ENCODE measurements at regions not wholly inside any gene's neighbourhood (a gene's known extent, or its start where the extent isn't known, plus 50 kb on each side); places are given as distances from the start of the nearest gene placed in this dataset.

GRCh38 chr2:81355436-81355835 is 1050.9 kb upstream of the LRRTM1 start:
- no peak for DNase-seq
- Mint-ChIP-seq H3K27me3 (no peaks in the 10 kb centered on the region), H3K4me3 (no peak overlapping the region)

GRCh38 chr2:81334046-81334445 is 1029.5 kb upstream of the LRRTM1 start:
- H3K27me3 Mint-ChIP-seq, result no peaks in the 10 kb centered on the region
- H3K27ac Mint-ChIP-seq, result no peak overlapping the region
- H3K4me3 Mint-ChIP-seq, result no peak overlapping the region
- no peaks in the 10 kb centered on the region for H3K4me1 Mint-ChIP-seq
- no peaks in the 10 kb centered on the region for H3K9me3 ChIP-seq (ENCODE audit: control insufficient read depth, low read length, poor library complexity, severe bottlenecking)
- no peaks in the 10 kb centered on the region for H3K36me3 Mint-ChIP-seq (ENCODE audit: low read depth)
- no peak for ATAC-seq
- DNase-seq, result no peak

More at GRCh38 chr2:81355436-81355835, 1050.9 kb upstream of the LRRTM1 start:
- Mint-ChIP-seq H3K36me3 (ENCODE audit: low read depth) (no peaks in the 10 kb centered on the region), H3K27ac (no peak overlapping the region), H3K4me1 (no peaks in the 10 kb centered on the region)
- no peaks in the 10 kb centered on the region for H3K9me3 ChIP-seq (ENCODE audit: control insufficient read depth, low read length, poor library complexity, severe bottlenecking)
- ATAC-seq, result no peak

- H3K27me3 Mint-ChIP-seq, result no peaks in the 10 kb centered on the region
These were observed 1024.4 kb upstream of the LRRTM1 start for GRCh38 chr2:81328968-81329367.

GRCh38 chr2:81327911-81328310 is 1023.4 kb upstream of the LRRTM1 start:
- no peaks in the 10 kb centered on the region for H3K4me1 Mint-ChIP-seq
- no peak for DNase-seq
- ATAC-seq, result no peak
- no peaks in the 10 kb centered on the region for H3K9me3 ChIP-seq (ENCODE audit: control insufficient read depth, low read length, poor library complexity, severe bottlenecking)
- H3K36me3 Mint-ChIP-seq (ENCODE audit: low read depth), result no peaks in the 10 kb centered on the region
- H3K27me3 Mint-ChIP-seq, result no peaks in the 10 kb centered on the region
- H3K4me3 Mint-ChIP-seq, result no peak overlapping the region
- H3K27ac Mint-ChIP-seq, result no peak overlapping the region

More at GRCh38 chr2:81328968-81329367, 1024.4 kb upstream of the LRRTM1 start:
- H3K36me3 Mint-ChIP-seq (ENCODE audit: low read depth), result no peaks in the 10 kb centered on the region
- H3K9me3 ChIP-seq (ENCODE audit: control insufficient read depth, low read length, poor library complexity, severe bottlenecking), result no peaks in the 10 kb centered on the region
- DNase-seq (no peak), ATAC-seq (no peak)
- H3K27ac Mint-ChIP-seq, result no peak overlapping the region
- no peaks in the 10 kb centered on the region for H3K4me1 Mint-ChIP-seq
- no peak overlapping the region for H3K4me3 Mint-ChIP-seq

GRCh38 chr2:81324046-81324445 is 1019.5 kb upstream of the LRRTM1 start:
- no peaks in the 10 kb centered on the region for H3K4me1 Mint-ChIP-seq
- H3K9me3 ChIP-seq (ENCODE audit: control insufficient read depth, low read length, poor library complexity, severe bottlenecking), result no peaks in the 10 kb centered on the region
- no peak overlapping the region for H3K4me3 Mint-ChIP-seq
- no peak overlapping the region for H3K27ac Mint-ChIP-seq
- H3K36me3 Mint-ChIP-seq (ENCODE audit: low read depth), result no peaks in the 10 kb centered on the region
- no peak for ATAC-seq
- H3K27me3 Mint-ChIP-seq, result no peaks in the 10 kb centered on the region
- DNase-seq, result no peak

GRCh38 chr2:81304154-81304830 is 999.7 kb upstream of the LRRTM1 start:
- no peak for ATAC-seq
- no peak for DNase-seq
- Mint-ChIP-seq H3K36me3 (ENCODE audit: low read depth) (no peaks in the 10 kb centered on the region), H3K4me3 (no peak overlapping the region), H3K27ac (no peak overlapping the region), H3K4me1 (no peaks in the 10 kb centered on the region), H3K27me3 (no peaks in the 10 kb centered on the region)
- H3K9me3 ChIP-seq (ENCODE audit: control insufficient read depth, low read length, poor library complexity, severe bottlenecking), result no peaks in the 10 kb centered on the region

- H3K4me3 Mint-ChIP-seq, result no peak overlapping the region
- no peaks in the 10 kb centered on the region for H3K9me3 ChIP-seq (ENCODE audit: control insufficient read depth, low read length, poor library complexity, severe bottlenecking)
- no peaks in the 10 kb centered on the region for H3K36me3 Mint-ChIP-seq (ENCODE audit: low read depth)
These were observed 998.8 kb upstream of the LRRTM1 start for GRCh38 chr2:81303321-81303720.

GRCh38 chr2:81299841-81300240 is 995.3 kb upstream of the LRRTM1 start:
- no peaks in the 10 kb centered on the region for H3K27me3 Mint-ChIP-seq
- H3K4me1 Mint-ChIP-seq, result no peaks in the 10 kb centered on the region

More at GRCh38 chr2:81303321-81303720, 998.8 kb upstream of the LRRTM1 start:
- H3K4me1 Mint-ChIP-seq, result no peaks in the 10 kb centered on the region
- DNase-seq (no peak), ATAC-seq (no peak)
- no peak overlapping the region for H3K27ac Mint-ChIP-seq
- no peaks in the 10 kb centered on the region for H3K27me3 Mint-ChIP-seq

GRCh38 chr2:81290846-81291245 is 986.3 kb upstream of the LRRTM1 start:
- no peak overlapping the region for H3K27ac Mint-ChIP-seq
- ATAC-seq, result no peak
- no peak overlapping the region for H3K4me3 Mint-ChIP-seq
- no peak for DNase-seq
- H3K27me3 Mint-ChIP-seq, result no peaks in the 10 kb centered on the region
- H3K4me1 Mint-ChIP-seq, result no peaks in the 10 kb centered on the region
- H3K36me3 Mint-ChIP-seq (ENCODE audit: low read depth), result no peaks in the 10 kb centered on the region
- H3K9me3 ChIP-seq (ENCODE audit: control insufficient read depth, low read length, poor library complexity, severe bottlenecking), result no peaks in the 10 kb centered on the region

More at GRCh38 chr2:81299841-81300240, 995.3 kb upstream of the LRRTM1 start:
- H3K4me3 Mint-ChIP-seq, result no peak overlapping the region
- ATAC-seq (no peak), DNase-seq (no peak)
- no peak overlapping the region for H3K27ac Mint-ChIP-seq
- no peaks in the 10 kb centered on the region for H3K9me3 ChIP-seq (ENCODE audit: control insufficient read depth, low read length, poor library complexity, severe bottlenecking)
- no peaks in the 10 kb centered on the region for H3K36me3 Mint-ChIP-seq (ENCODE audit: low read depth)

GRCh38 chr2:81283081-81283480 is 978.5 kb upstream of the LRRTM1 start:
- ATAC-seq (no peak), DNase-seq (no peak)
- Mint-ChIP-seq H3K36me3 (ENCODE audit: low read depth) (no peaks in the 10 kb centered on the region), H3K27ac (no peak overlapping the region), H3K4me1 (no peaks in the 10 kb centered on the region), H3K4me3 (no peak overlapping the region), H3K27me3 (no peaks in the 10 kb centered on the region)
- H3K9me3 ChIP-seq (ENCODE audit: control insufficient read depth, low read length, poor library complexity, severe bottlenecking), result no peaks in the 10 kb centered on the region

GRCh38 chr2:81282151-81282769 is 977.7 kb upstream of the LRRTM1 start:
- no peaks in the 10 kb centered on the region for H3K27me3 Mint-ChIP-seq
- DNase-seq (no peak), ATAC-seq (no peak)
- no peaks in the 10 kb centered on the region for H3K36me3 Mint-ChIP-seq (ENCODE audit: low read depth)
- H3K4me1 Mint-ChIP-seq, result no peaks in the 10 kb centered on the region
- H3K27ac Mint-ChIP-seq, result no peak overlapping the region
- H3K9me3 ChIP-seq (ENCODE audit: control insufficient read depth, low read length, poor library complexity, severe bottlenecking), result no peaks in the 10 kb centered on the region
- H3K4me3 Mint-ChIP-seq, result no peak overlapping the region

GRCh38 chr2:81276595-81276994 is 972.0 kb upstream of the LRRTM1 start:
- ATAC-seq (no peak), DNase-seq (no peak)
- no peaks in the 10 kb centered on the region for H3K4me1 Mint-ChIP-seq
- no peaks in the 10 kb centered on the region for H3K9me3 ChIP-seq (ENCODE audit: control insufficient read depth, low read length, poor library complexity, severe bottlenecking)
- no peak overlapping the region for H3K27ac Mint-ChIP-seq
- no peaks in the 10 kb centered on the region for H3K36me3 Mint-ChIP-seq (ENCODE audit: low read depth)
- no peaks in the 10 kb centered on the region for H3K27me3 Mint-ChIP-seq
- H3K4me3 Mint-ChIP-seq, result no peak overlapping the region

GRCh38 chr2:81266106-81266505 is 961.6 kb upstream of the LRRTM1 start:
- Mint-ChIP-seq H3K27ac (no peak overlapping the region), H3K4me3 (no peak overlapping the region), H3K27me3 (no peaks in the 10 kb centered on the region), H3K36me3 (ENCODE audit: low read depth) (no peaks in the 10 kb centered on the region), H3K4me1 (no peaks in the 10 kb centered on the region)
- DNase-seq (no peak), ATAC-seq (no peak)
- H3K9me3 ChIP-seq (ENCODE audit: control insufficient read depth, low read length, poor library complexity, severe bottlenecking), result no peaks in the 10 kb centered on the region

GRCh38 chr2:81263989-81264388 is 959.4 kb upstream of the LRRTM1 start:
- Mint-ChIP-seq H3K27me3 (no peaks in the 10 kb centered on the region), H3K27ac (no peak overlapping the region), H3K4me3 (no peak overlapping the region), H3K4me1 (no peaks in the 10 kb centered on the region), H3K36me3 (ENCODE audit: low read depth) (no peaks in the 10 kb centered on the region)
- H3K9me3 ChIP-seq (ENCODE audit: control insufficient read depth, low read length, poor library complexity, severe bottlenecking), result no peaks in the 10 kb centered on the region
- ATAC-seq, result no peak
- DNase-seq, result no peak
